ENCODE measurements at regions not wholly inside any gene's neighbourhood (a gene's known extent, or its start where the extent isn't known, plus 50 kb on each side); places are given as distances from the start of the nearest gene placed in this dataset.

DNA sequence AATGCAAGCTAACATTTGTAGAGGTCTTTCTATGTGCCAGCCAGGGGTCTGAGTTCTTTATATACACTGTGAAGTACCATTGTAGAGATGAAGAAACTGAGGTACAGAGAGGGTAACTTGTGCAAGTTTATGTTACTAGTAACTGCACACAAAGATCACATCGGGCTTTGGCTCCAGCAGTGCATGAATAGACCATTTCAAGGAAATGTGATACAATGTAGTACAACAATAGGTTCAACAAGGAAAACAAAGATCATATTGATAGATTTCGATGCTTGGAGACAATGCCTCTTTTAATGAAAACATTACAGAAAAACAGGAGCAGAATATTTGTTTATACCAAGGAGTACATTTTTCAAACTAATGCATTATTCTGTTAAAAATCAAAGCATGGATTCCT, 115.3 kb downstream of the POLR2M start:
- TF ChIP-seq, protein P1, sequence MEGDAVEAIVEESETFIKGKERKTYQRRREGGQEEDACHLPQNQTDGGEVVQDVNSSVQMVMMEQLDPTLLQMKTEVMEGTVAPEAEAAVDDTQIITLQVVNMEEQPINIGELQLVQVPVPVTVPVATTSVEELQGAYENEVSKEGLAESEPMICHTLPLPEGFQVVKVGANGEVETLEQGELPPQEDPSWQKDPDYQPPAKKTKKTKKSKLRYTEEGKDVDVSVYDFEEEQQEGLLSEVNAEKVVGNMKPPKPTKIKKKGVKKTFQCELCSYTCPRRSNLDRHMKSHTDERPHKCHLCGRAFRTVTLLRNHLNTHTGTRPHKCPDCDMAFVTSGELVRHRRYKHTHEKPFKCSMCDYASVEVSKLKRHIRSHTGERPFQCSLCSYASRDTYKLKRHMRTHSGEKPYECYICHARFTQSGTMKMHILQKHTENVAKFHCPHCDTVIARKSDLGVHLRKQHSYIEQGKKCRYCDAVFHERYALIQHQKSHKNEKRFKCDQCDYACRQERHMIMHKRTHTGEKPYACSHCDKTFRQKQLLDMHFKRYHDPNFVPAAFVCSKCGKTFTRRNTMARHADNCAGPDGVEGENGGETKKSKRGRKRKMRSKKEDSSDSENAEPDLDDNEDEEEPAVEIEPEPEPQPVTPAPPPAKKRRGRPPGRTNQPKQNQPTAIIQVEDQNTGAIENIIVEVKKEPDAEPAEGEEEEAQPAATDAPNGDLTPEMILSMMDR (IDR thresholded peaks at IDR 0.05), result no peak
- no peak for TF ChIP-seq EP300 (IDR thresholded peaks at IDR 0.05; ENCODE audit: low read depth)
- TF ChIP-seq POLR2A (IDR thresholded peaks at IDR 0.05), result no peak
- TF ChIP-seq POLR2AphosphoS5 (IDR thresholded peaks at IDR 0.05), result no peak

Measured in transverse colon (tissue), 4 donors.